ENCODE measurements at regions not wholly inside any gene's neighbourhood (a gene's known extent, or its start where the extent isn't known, plus 50 kb on each side); places are given as distances from the start of the nearest gene placed in this dataset.

- 75 to 91% methylated on average over 2 of the region's 2 CpGs for WGBS, 2 donors (ENCODE audit: low coverage in 1 of 2)
- Histone ChIP-seq H3K4me3 (no peak overlapping the region), H3K36me3 (no peaks in the 10 kb centered on the region), H3K4me1 (no peaks in the 10 kb centered on the region), H3K27ac (no peak overlapping the region), H3K27me3 (no peaks in the 10 kb centered on the region), H3K9me3 (no peaks in the 10 kb centered on the region)
- in situ Hi-C loops (cut with MboI; ENCODE audit: low pct_ligation_motif_present in 1 of 4, low pct_unique_long_range_greater_than_20kb in 1 of 4, low sequenced_read_pairs in 3 of 4), result no loop called here
- DNase-seq, result no peak
- intact Hi-C loops (cut with DNase I; ENCODE audit: low total_unique reads), result no loop called here
- TF ChIP-seq POLR2AphosphoS5 (IDR thresholded peaks at IDR 0.05), result no peak
- TF ChIP-seq POLR2A (IDR thresholded peaks at IDR 0.05), result no peak
- TF ChIP-seq EP300 (IDR thresholded peaks at IDR 0.05; ENCODE audit: low read depth), result no peak
- TF ChIP-seq CTCF (IDR thresholded peaks at IDR 0.05), result no peak
These were observed 167.1 kb upstream of the CENPE start for GRCh38 chr4:103365285-103365684.

GRCh38 chr4:103364083-103364482 lies 165.9 kb upstream of the CENPE start:
- intact Hi-C loops (cut with DNase I; ENCODE audit: low total_unique reads) (no loop called here), in situ Hi-C loops (cut with MboI; ENCODE audit: low pct_ligation_motif_present in 1 of 4, low pct_unique_long_range_greater_than_20kb in 1 of 4, low sequenced_read_pairs in 3 of 4) (no loop called here)
- TF ChIP-seq POLR2A (IDR thresholded peaks at IDR 0.05) (no peak), EP300 (IDR thresholded peaks at IDR 0.05; ENCODE audit: low read depth) (no peak), CTCF (IDR thresholded peaks at IDR 0.05) (no peak), POLR2AphosphoS5 (IDR thresholded peaks at IDR 0.05) (no peak)
- H3K27me3 ChIP-seq, result no peaks in the 10 kb centered on the region
- WGBS, 2 donors (ENCODE audit: low coverage in 1 of 2), result 48 to 58% methylated on average over 4 of the region's 4 CpGs
- H3K4me1 ChIP-seq, result no peaks in the 10 kb centered on the region
- no peak overlapping the region for H3K4me3 ChIP-seq
- no peaks in the 10 kb centered on the region for H3K36me3 ChIP-seq
- H3K27ac ChIP-seq, result no peak overlapping the region
- peaks cover 0 to 5% of the 10 kb centered on the region in 2 donors for H3K9me3 ChIP-seq
- DNase-seq, result no peak

GRCh38 chr4:103361926-103362325 lies 163.8 kb upstream of the CENPE start:
- Histone ChIP-seq H3K4me1 (no peaks in the 10 kb centered on the region), H3K9me3 (peaks cover 0 to 5% of the 10 kb centered on the region in 2 donors), H3K27ac (no peak overlapping the region), H3K27me3 (no peaks in the 10 kb centered on the region), H3K4me3 (no peak overlapping the region), H3K36me3 (no peaks in the 10 kb centered on the region)
- intact Hi-C loops (cut with DNase I; ENCODE audit: low total_unique reads) (no loop called here), in situ Hi-C loops (cut with MboI; ENCODE audit: low pct_ligation_motif_present in 1 of 4, low pct_unique_long_range_greater_than_20kb in 1 of 4, low sequenced_read_pairs in 3 of 4) (no loop called here)
- no peak for DNase-seq
- TF ChIP-seq EP300 (IDR thresholded peaks at IDR 0.05; ENCODE audit: low read depth) (no peak), POLR2AphosphoS5 (IDR thresholded peaks at IDR 0.05) (no peak), CTCF (IDR thresholded peaks at IDR 0.05) (no peak), POLR2A (IDR thresholded peaks at IDR 0.05) (no peak)

GRCh38 chr4:103359900-103360299 lies 161.8 kb upstream of the CENPE start:
- DNase-seq, result no peak
- H3K27ac ChIP-seq, result no peak overlapping the region
- H3K4me3 ChIP-seq, result no peak overlapping the region
- TF ChIP-seq CTCF (IDR thresholded peaks at IDR 0.05) (no peak), POLR2A (IDR thresholded peaks at IDR 0.05) (no peak), EP300 (IDR thresholded peaks at IDR 0.05; ENCODE audit: low read depth) (no peak), POLR2AphosphoS5 (IDR thresholded peaks at IDR 0.05) (no peak)
- no peaks in the 10 kb centered on the region for H3K4me1 ChIP-seq
- peaks cover 0 to 5% of the 10 kb centered on the region in 2 donors for H3K9me3 ChIP-seq
- H3K27me3 ChIP-seq, result no peaks in the 10 kb centered on the region
- in situ Hi-C loops (cut with MboI; ENCODE audit: low pct_ligation_motif_present in 1 of 4, low pct_unique_long_range_greater_than_20kb in 1 of 4, low sequenced_read_pairs in 3 of 4) (no loop called here), intact Hi-C loops (cut with DNase I; ENCODE audit: low total_unique reads) (no loop called here)
- 78% methylated on average over 2 of the region's 2 CpGs; no CpG with 5 or more reads in 1 of the 2 donors for WGBS, 2 donors (ENCODE audit: low coverage in 1 of 2)
- H3K36me3 ChIP-seq, result no peaks in the 10 kb centered on the region

All from transverse colon (tissue), 4 donors.